ENCODE measurements at regions not wholly inside any gene's neighbourhood (a gene's known extent, or its start where the extent isn't known, plus 50 kb on each side); places are given as distances from the start of the nearest gene placed in this dataset.

- no peak for ATAC-seq
- H3K9me2 ChIP-seq (ENCODE audit: insufficient read depth), result no peaks in the 10 kb centered on the region
- no peak overlapping the region for H3K4me3 ChIP-seq (replicated peaks in 1 of 2; ENCODE audit: low read depth in 1 of 2, low read length in 2 of 2)
- intact Hi-C loops (cut with micrococcal nuclease), result no loop called here
- H3K9me3 ChIP-seq (ENCODE audit: control insufficient read depth in 1 of 2, insufficient read depth in 1 of 2, low read depth in 1 of 2, low read length in 2 of 2), result no peaks in the 10 kb centered on the region
- H3K27me3 ChIP-seq (ENCODE audit: insufficient read depth, low read length), result no peaks in the 10 kb centered on the region
- ChIA-PET CTCF (no interaction called here), RAD21 (ENCODE audit: low non-redundant PET in 1 of 2, low total read pairs in 2 of 2, uncharacterized antibody in 2 of 2, unreplicated experiment in 2 of 2) (no interaction called here), POLR2A (no interaction called here)
- TF ChIP-seq EZH2 (IDR thresholded peaks at IDR 0.05), result no peak
- no peak for TF ChIP-seq EZH2phosphoT487 (IDR thresholded peaks at IDR 0.05; ENCODE audit: borderline replicate concordance)
- TF ChIP-seq, protein P1, sequence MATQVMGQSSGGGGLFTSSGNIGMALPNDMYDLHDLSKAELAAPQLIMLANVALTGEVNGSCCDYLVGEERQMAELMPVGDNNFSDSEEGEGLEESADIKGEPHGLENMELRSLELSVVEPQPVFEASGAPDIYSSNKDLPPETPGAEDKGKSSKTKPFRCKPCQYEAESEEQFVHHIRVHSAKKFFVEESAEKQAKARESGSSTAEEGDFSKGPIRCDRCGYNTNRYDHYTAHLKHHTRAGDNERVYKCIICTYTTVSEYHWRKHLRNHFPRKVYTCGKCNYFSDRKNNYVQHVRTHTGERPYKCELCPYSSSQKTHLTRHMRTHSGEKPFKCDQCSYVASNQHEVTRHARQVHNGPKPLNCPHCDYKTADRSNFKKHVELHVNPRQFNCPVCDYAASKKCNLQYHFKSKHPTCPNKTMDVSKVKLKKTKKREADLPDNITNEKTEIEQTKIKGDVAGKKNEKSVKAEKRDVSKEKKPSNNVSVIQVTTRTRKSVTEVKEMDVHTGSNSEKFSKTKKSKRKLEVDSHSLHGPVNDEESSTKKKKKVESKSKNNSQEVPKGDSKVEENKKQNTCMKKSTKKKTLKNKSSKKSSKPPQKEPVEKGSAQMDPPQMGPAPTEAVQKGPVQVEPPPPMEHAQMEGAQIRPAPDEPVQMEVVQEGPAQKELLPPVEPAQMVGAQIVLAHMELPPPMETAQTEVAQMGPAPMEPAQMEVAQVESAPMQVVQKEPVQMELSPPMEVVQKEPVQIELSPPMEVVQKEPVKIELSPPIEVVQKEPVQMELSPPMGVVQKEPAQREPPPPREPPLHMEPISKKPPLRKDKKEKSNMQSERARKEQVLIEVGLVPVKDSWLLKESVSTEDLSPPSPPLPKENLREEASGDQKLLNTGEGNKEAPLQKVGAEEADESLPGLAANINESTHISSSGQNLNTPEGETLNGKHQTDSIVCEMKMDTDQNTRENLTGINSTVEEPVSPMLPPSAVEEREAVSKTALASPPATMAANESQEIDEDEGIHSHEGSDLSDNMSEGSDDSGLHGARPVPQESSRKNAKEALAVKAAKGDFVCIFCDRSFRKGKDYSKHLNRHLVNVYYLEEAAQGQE (IDR thresholded peaks at IDR 0.05; ENCODE audit: low read depth), result no peak
- TF ChIP-seq ATF3 (IDR thresholded peaks at IDR 0.05), result no peak
- TF ChIP-seq SP1 (IDR thresholded peaks at IDR 0.05; ENCODE audit: low read depth), result no peak
- no peak for TF ChIP-seq SRF (IDR thresholded peaks at IDR 0.05; ENCODE audit: low read depth)
- no peak for TF ChIP-seq FOSL1 (IDR thresholded peaks at IDR 0.05; ENCODE audit: low read depth)
- TF ChIP-seq EGR1 (IDR thresholded peaks at IDR 0.05; ENCODE audit: low read depth), result no peak
- TF ChIP-seq POLR2AphosphoS5 (IDR thresholded peaks at IDR 0.05; ENCODE audit: low read depth, low read length), result no peak
- no peak for TF ChIP-seq JUND (IDR thresholded peaks at IDR 0.05)
- TF ChIP-seq TCF7L2 (IDR thresholded peaks at IDR 0.05; ENCODE audit: borderline replicate concordance, extremely low read depth, insufficient read depth, insufficient read length), result no peak
- no peak for TF ChIP-seq CTCF (IDR thresholded peaks at IDR 0.05 in 2 of 3, conservative IDR thresholded peaks at IDR 0.05 in 1 of 3; ENCODE audit: borderline replicate concordance in 1 of 3, insufficient read depth in 1 of 3, low read depth in 2 of 3, low read length in 2 of 3)
- TF ChIP-seq, protein P2, sequence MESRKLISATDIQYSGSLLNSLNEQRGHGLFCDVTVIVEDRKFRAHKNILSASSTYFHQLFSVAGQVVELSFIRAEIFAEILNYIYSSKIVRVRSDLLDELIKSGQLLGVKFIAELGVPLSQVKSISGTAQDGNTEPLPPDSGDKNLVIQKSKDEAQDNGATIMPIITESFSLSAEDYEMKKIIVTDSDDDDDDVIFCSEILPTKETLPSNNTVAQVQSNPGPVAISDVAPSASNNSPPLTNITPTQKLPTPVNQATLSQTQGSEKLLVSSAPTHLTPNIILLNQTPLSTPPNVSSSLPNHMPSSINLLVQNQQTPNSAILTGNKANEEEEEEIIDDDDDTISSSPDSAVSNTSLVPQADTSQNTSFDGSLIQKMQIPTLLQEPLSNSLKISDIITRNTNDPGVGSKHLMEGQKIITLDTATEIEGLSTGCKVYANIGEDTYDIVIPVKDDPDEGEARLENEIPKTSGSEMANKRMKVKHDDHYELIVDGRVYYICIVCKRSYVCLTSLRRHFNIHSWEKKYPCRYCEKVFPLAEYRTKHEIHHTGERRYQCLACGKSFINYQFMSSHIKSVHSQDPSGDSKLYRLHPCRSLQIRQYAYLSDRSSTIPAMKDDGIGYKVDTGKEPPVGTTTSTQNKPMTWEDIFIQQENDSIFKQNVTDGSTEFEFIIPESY (IDR thresholded peaks at IDR 0.05; ENCODE audit: extremely low read depth, insufficient replicate concordance, low read length), result no peak
- no peak for TF ChIP-seq CBX3 (IDR thresholded peaks at IDR 0.05; ENCODE audit: low read depth)
- no peak for TF ChIP-seq YY1 (IDR thresholded peaks at IDR 0.05; ENCODE audit: extremely low read depth, insufficient replicate concordance, low read depth, low read length)
- no peak for TF ChIP-seq SIN3A (IDR thresholded peaks at IDR 0.05; ENCODE audit: low read depth)
- no peak overlapping the region for H2AFZ ChIP-seq (ENCODE audit: low read depth, low read length, poor library complexity, severe bottlenecking)
- BruUV-seq (replicated peaks), result no TSS peak
- no peaks in the 10 kb centered on the region for H3K79me2 ChIP-seq (ENCODE audit: insufficient read depth, low read length)
- no peak overlapping the region for H3K4me2 ChIP-seq (ENCODE audit: low read length)
- H4K20me1 ChIP-seq (ENCODE audit: insufficient read depth), result no peaks in the 10 kb centered on the region
- H3K36me3 ChIP-seq (ENCODE audit: control insufficient read depth in 1 of 2, insufficient read depth in 2 of 2, low read length in 2 of 2), result no peaks in the 10 kb centered on the region
- H3K9ac ChIP-seq (ENCODE audit: low read length), result no peak overlapping the region
- no peak for DNase-seq (ENCODE audit: low read depth, low spot score)
- H3K27ac ChIP-seq (ENCODE audit: low read depth, low read length), result no peak overlapping the region
- H3K4me1 ChIP-seq (ENCODE audit: control insufficient read depth in 1 of 2, insufficient read depth in 2 of 2, low read length in 2 of 2), result peaks cover 0 to 6% of the 10 kb centered on the region in 2 experiments; a peak in 1 of 4 replicates
Measured at GRCh38 chr6:56377295-56377694, 129.9 kb upstream of the COL21A1 start.

Measured in HCT116 (cell line).